NCI-H446 (cell line): ENCODE measurements at regions not wholly inside any gene's neighbourhood (a gene's known extent, or its start where the extent isn't known, plus 50 kb on each side); places are given as distances from the start of the nearest gene placed in this dataset.

Experiments used
- DNase-seq, 2 experiments: peaks; one replicate each; lab custom pipeline; 2025; lab: John Stamatoyannopoulos, UW

- no peak for DNase-seq
Measured at GRCh38 chr4:74613266-74613665, 168.3 kb downstream of the AREG start.

GRCh38 chr4:74615411-74615810, 170.5 kb downstream of the AREG start:
- DNase-seq = no peak

DNA sequence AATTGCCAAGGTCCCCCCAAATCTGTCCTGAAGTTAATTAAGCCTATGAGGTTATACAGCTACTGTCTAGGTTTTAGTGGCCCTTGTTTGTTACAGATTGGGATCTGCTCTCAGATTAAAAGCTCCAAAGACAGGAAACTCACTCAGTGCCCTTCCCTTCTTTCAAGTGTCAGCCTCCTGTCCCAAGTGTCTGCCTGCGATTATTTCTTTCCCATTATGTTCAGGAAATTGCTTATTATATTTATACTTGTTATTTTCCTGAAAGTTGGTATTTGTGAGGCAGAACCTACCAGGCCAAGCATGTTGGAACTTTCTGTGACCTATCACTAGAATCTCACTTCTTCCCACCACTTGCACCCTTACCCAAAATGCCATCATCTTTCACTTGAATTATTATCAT, 173.2 kb downstream of the AREG start:
- DNase-seq = no peak

DNA sequence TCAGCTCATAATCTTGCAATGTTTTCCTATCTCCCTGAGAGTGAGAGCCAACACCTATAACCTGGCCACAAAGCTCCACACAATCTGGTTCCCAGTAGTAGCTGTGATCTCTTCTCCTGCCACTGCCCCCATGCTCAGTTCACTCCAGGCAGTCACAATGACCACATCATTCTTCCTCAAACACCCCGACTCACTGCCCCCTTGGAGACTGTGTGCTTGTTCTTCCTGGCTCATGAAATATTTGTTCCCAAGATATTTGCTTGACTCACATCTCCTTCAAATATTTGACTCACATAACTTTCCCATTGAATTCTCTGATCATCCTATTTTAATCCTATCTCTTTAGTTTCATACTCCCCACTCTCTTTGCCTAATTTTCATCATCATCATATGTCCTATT, 173.7 kb downstream of the AREG start:
- no peak for DNase-seq

GRCh38 chr4:74619931-74620702, 174.2 kb downstream of the BTC start:
- no peak for DNase-seq

DNA sequence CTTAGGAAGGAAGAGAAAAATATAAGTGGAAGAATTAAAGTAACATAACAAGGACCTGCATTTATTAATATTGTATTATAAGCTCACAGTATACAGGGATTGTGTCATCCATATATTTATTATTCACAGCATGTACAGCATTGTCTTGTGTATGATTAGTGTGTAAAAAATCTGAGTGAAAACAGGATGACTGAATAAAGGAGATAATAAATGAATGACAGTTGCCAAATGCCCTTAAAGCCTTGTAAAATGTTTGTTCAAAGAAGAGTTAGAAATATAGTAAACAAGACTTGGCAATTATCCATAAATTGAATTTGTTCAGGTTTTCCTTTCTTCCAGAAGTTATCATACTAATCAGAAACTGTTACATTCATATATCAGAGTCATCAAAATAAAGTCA, 172.7 kb downstream of the BTC start:
- DNase-seq = no peak

DNA sequence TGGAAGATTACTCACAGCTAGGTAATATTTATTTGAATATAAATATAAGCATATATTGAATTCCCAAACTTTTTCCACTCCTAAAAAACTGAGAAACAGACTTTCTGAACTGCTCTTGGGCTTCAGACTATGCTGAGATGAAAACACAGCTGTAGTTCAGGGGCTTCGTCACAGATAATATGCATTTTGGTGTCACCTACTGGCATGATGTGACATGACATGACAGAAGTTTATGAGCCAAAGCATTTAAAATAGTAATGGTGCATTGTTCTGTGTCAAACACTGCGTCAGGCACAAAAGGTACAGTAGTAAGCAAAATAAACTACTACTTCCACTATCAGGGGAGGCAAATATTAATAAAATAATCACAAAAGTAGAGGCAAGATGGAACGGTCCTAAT, 171.3 kb downstream of the BTC start:
- DNase-seq = peak; percentile 11 to 60

DNA sequence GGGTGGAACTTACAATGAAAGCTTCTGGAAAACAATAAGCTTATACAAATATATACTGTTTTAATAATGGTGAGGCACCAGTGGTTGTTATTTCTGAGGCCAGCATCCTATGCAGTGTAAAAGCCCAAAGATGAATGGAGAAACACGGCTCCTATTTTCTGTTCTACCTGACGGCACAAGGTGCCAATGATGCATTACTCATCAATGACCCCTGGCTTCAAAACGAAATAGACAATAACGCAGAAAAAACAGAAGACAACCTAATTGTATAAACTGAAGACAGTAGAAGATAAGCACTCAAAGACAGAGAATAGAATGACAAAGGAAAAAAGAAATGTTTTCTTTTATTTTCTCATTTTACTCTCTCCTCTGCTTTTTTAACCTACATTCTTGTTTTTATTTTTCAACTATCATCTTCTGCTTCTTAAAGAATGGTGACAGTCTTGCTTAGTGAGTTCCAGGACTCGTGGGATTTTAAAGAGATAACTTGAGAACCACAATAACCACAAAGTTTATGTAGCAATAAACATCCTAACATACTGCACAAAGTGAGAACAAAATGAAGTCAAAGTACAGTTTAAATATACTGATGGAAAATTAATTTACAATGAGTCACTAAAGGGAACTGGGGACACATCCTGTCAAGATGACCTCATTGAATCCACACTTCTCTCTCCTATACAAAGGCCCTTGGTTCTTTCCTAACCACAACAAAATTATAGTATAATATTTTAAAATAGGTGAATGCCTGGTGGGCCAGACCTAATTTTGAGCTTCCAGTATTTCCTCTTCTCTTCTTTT, 169.8 kb downstream of the BTC start:
- DNase-seq = no peak

GRCh38 chr4:74625981-74626380, 168.3 kb downstream of the BTC start:
- no peak for DNase-seq

- no peak for DNase-seq
Measured at GRCh38 chr4:74627093-74627492, 167.2 kb downstream of the BTC start.

- DNase-seq = no peak
Measured at GRCh38 chr4:74627504-74627903, 166.8 kb downstream of the BTC start.

GRCh38 chr4:74628852-74629620, 165.3 kb downstream of the BTC start:
- DNase-seq = no peak

- DNase-seq = no peak
Measured at GRCh38 chr4:74630551-74630950, 163.8 kb downstream of the BTC start.

DNA sequence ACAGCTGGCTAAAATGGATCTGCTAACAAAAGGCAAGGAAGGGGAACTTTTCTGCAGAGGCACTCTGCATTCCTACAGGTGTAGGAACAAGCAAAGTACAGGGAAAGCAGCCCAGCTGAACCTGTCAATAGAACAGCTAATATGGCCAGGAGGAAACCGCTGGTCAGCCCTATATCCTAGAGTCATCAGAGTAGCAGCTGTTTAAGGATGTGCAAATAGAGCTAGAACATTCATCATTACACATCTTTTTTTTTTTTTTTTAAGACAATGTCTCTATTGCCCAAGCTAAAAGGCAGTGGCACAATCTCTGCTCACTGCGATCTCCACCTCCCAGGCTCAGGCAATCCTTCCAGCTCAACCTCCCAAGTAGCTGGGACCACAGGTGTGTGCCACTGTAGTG, 163.0 kb downstream of the BTC start:
- DNase-seq = no peak

- DNase-seq = no peak
Measured at GRCh38 chr4:74631988-74632387, 162.3 kb downstream of the BTC start.

DNA sequence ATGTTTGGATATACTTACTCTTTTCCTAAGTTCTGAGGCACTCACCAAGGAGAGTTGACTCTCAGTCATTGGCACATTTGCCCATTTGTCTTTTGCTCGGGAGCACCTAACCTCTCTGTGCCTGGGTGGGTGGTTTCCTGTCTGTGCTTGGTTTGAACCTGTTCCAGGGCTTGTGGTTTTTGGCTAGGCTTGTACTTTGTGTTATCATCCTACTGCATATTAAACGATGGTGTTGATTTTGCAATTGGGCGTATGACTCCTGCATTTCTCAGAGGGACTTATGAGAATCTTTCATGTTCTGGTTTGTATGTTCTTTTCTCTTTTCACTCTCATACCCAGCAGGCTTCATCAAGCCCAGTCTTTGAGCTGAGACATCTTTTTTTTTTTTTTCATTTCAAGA, 161.7 kb downstream of the BTC start:
- DNase-seq = peak in 1 of 2 experiments; percentile 44

DNA sequence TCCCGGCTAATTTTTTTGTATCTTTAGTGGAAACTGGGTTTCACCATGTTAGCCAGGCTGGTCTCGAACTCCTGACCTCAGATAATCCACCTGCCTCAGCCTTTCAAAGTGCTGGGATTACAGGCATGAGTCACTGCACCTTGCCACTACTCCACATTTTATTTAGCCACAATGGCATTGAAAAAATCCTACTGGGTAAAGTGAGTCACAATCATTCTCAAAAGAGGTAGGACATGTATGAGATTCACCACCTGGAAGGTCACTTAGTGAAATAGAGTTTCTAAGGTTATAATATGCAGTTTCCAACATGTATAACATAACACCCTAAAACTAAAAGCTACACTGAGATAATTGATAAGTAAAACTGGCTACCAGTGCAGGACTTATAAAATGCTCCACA, 159.2 kb downstream of the BTC start:
- no peak for DNase-seq

- DNase-seq = no peak
Measured at GRCh38 chr4:74635490-74636123, 158.7 kb downstream of the BTC start.

DNA sequence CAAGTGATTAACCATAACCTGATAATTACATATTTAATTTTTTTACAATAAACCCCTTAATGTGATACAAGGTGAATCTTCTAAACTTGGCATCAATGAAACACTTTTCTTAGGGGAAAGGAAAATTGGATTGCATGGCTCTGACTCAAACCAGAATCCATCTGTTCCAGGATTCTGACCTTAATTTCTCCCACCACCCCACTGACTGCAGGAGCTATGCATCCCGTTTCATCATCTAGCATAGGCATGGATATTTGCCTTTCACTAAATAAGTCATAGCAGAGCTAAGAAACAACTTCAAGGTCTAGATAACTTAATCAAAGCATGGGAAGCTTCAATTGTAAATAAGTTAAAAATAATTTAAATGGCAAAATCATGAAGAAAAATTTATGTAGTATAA, 156.3 kb downstream of the BTC start:
- peak; percentile 30 to 81 for DNase-seq

DNA sequence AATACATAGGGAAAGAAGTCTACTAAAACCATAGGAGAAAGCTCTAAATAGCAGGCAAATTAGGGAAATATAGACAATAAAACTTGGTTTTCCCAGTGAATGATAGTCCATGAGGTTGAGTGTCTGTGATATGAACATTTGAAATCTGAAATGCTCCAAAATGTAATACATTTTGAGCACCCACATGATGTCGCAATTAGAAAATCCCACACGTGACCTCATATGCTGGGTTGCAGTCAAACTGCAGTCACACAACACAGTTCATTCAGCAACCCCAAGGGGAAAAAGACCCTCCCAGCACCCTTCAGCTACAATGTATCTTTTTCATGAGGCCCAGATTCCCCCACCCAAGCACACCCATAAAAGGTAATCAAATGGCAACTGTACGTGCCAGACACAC, 155.6 kb downstream of the BTC start:
- DNase-seq = peak in 1 of 2 experiments; percentile 39

- peak; percentile 46 to 75 for DNase-seq
Measured at GRCh38 chr4:74640111-74640903, 154.0 kb downstream of the BTC start.
